ENCODE measurements at regions not wholly inside any gene's neighbourhood (a gene's known extent, or its start where the extent isn't known, plus 50 kb on each side); places are given as distances from the start of the nearest gene placed in this dataset.
"Not testable (repeated sequence)": the region's sequence is repeated elsewhere in the genome, so short reads cannot be mapped to it uniquely, and the experiment has no call there.

GRCh38 chr12:97862072-97862471, 399.5 kb downstream of the RMST start:
- DNase-seq (ENCODE audit: low read depth) = no peak
- TF ChIP-seq CTCF (IDR thresholded peaks at IDR 0.05; ENCODE audit: insufficient read depth, low read depth, low read length) = no peak
- H3K4me3 ChIP-seq (ENCODE audit: low read depth, low read length) = no peak overlapping the region

- no peak for DNase-seq (ENCODE audit: low read depth)
- no peak overlapping the region for H3K4me3 ChIP-seq (ENCODE audit: low read depth, low read length)
- TF ChIP-seq CTCF (IDR thresholded peaks at IDR 0.05; ENCODE audit: insufficient read depth, low read depth, low read length) = no peak
Measured at GRCh38 chr12:97875064-97875463, 412.5 kb downstream of the RMST start.

GRCh38 chr12:97876780-97877179, 414.2 kb downstream of the RMST start:
- no peak for DNase-seq (ENCODE audit: low read depth)
- H3K4me3 ChIP-seq (ENCODE audit: low read depth, low read length) = no peak overlapping the region
- no peak for TF ChIP-seq CTCF (IDR thresholded peaks at IDR 0.05; ENCODE audit: insufficient read depth, low read depth, low read length)

- no peak overlapping the region for H3K4me3 ChIP-seq (ENCODE audit: low read depth, low read length)
- no peak for TF ChIP-seq CTCF (IDR thresholded peaks at IDR 0.05; ENCODE audit: insufficient read depth, low read depth, low read length)
- DNase-seq (ENCODE audit: low read depth) = no peak
Measured at GRCh38 chr12:97877404-97877803, 414.8 kb downstream of the RMST start.

- no peak for DNase-seq (ENCODE audit: low read depth)
- no peak for TF ChIP-seq CTCF (IDR thresholded peaks at IDR 0.05; ENCODE audit: insufficient read depth, low read depth, low read length)
Measured at GRCh38 chr12:97886511-97887176, 424.0 kb downstream of the RMST start.

GRCh38 chr12:97897881-97898280, 435.3 kb downstream of the RMST start:
- not testable (repeated sequence) for H3K4me3 ChIP-seq (ENCODE audit: low read depth, low read length); DNase-seq (ENCODE audit: low read depth)

More at GRCh38 chr12:97886511-97887176, 424.0 kb downstream of the RMST start:
- H3K4me3 ChIP-seq (ENCODE audit: low read depth, low read length) = no peak overlapping the region

GRCh38 chr12:97899529-97899928, 436.9 kb downstream of the RMST start:
- no peak for DNase-seq (ENCODE audit: low read depth)
- TF ChIP-seq CTCF (IDR thresholded peaks at IDR 0.05; ENCODE audit: insufficient read depth, low read depth, low read length) = no peak
- H3K4me3 ChIP-seq (ENCODE audit: low read depth, low read length) = no peak overlapping the region

Data from fibroblast of villous mesenchyme (primary cell).